ENCODE measurements at regions not wholly inside any gene's neighbourhood (a gene's known extent, or its start where the extent isn't known, plus 50 kb on each side); places are given as distances from the start of the nearest gene placed in this dataset.

DNA sequence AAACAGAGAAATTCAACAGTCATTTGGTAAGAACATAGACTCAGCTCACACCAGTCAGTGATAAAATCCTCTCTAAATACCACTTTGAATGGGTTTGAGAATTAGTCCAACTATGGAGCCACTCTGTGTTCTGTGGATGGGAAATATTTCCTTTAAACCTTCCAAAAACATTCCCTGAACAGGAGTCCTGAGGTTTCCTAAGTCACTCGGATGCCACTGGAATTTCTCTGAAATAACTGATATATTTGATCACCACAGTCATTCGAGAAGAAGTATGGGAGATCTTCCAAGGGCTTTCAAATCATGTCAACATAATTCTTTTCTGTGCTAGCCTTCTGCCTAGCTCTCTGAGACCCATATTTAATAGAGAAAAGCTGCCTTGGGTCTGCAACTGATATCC, 958.6 kb downstream of the STIM2 start:
- TF ChIP-seq POLR2AphosphoS5 (IDR thresholded peaks at IDR 0.05; ENCODE audit: low read depth, low read length): no peak
- TF ChIP-seq, protein P1, sequence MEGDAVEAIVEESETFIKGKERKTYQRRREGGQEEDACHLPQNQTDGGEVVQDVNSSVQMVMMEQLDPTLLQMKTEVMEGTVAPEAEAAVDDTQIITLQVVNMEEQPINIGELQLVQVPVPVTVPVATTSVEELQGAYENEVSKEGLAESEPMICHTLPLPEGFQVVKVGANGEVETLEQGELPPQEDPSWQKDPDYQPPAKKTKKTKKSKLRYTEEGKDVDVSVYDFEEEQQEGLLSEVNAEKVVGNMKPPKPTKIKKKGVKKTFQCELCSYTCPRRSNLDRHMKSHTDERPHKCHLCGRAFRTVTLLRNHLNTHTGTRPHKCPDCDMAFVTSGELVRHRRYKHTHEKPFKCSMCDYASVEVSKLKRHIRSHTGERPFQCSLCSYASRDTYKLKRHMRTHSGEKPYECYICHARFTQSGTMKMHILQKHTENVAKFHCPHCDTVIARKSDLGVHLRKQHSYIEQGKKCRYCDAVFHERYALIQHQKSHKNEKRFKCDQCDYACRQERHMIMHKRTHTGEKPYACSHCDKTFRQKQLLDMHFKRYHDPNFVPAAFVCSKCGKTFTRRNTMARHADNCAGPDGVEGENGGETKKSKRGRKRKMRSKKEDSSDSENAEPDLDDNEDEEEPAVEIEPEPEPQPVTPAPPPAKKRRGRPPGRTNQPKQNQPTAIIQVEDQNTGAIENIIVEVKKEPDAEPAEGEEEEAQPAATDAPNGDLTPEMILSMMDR (IDR thresholded peaks at IDR 0.05): no peak
- no peak for TF ChIP-seq TCF7L2 (IDR thresholded peaks at IDR 0.05; ENCODE audit: low read depth, low read length)

All from Panc1 (cell line).